Loucy (cell line): ENCODE measurements at regions not wholly inside any gene's neighbourhood (a gene's known extent, or its start where the extent isn't known, plus 50 kb on each side); places are given as distances from the start of the nearest gene placed in this dataset.

ENCODE experiments used
- CTCF ChIP-seq: fragments of 200-600 bp; sonication (generic); conservative IDR thresholded peaks from 2 replicates; pipeline ENCODE4 v1.5.1; 2014; ENCODE audit warnings: mild to moderate bottlenecking, antibody characterized with exemption, low read length
- EZH2phosphoT487 ChIP-seq: fragments of 200-600 bp; IDR thresholded peaks from 2 replicates; pipeline ENCODE4 v1.6.1; 2018; ENCODE audit warnings: antibody characterized with exemption, mild to moderate bottlenecking, moderate library complexity, borderline replicate concordance

- TF ChIP-seq CTCF, result no peak
- no peak for TF ChIP-seq EZH2phosphoT487
Observed at GRCh38 chr4:184536065-184536880, 61.9 kb upstream of the IRF2 start.
